ENCODE measurements at regions not wholly inside any gene's neighbourhood (a gene's known extent, or its start where the extent isn't known, plus 50 kb on each side); places are given as distances from the start of the nearest gene placed in this dataset.

DNA sequence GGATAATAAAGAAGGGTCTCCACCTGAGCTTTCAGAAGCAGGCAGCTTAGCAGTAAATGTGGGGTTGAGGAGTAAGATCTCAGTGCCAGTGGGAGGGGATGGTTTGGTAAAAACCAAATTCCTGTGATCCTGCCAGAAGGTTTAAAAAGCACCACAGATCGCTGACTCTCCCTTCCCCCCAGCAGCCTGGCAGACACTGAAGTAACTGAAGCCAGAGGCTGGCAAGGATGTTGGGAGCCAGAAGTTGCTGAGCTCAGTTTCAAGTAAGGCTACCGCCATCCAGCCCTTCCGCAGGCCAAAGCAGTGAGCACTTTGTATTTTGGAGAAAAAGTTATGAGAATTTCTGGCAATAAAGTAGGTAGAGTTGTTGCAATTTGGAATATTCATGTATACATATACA, 246.4 kb downstream of the ZNF621 start:
- 93% methylated on average over 3 of the region's 3 CpGs; no CpG with 5 or more reads in 1 of the 2 experiments for WGBS, 2 experiments (ENCODE audit: insufficient coverage in 1 of 2, insufficient read length in 1 of 2)
- H3K27ac Mint-ChIP-seq: no peak overlapping the region
- Histone ChIP-seq H3K9me3 (ENCODE audit: control insufficient read depth, low read length) (no peaks in the 10 kb centered on the region), H3K9ac (ENCODE audit: extremely low read depth, low read length, poor library complexity, severe bottlenecking) (no peak overlapping the region), H3K4me3 (ENCODE audit: low read length) (no peak overlapping the region), H3K27me3 (ENCODE audit: control insufficient read depth, insufficient read depth, low read length, poor library complexity, severe bottlenecking) (no peaks in the 10 kb centered on the region), H3K27ac (ENCODE audit: low read depth, low read length) (no peak overlapping the region), H3K36me3 (ENCODE audit: control insufficient read depth, insufficient read depth, low read length) (no peaks in the 10 kb centered on the region), H3K4me1 (ENCODE audit: control insufficient read depth, insufficient read depth, low read length) (peaks cover 5% of the 10 kb centered on the region)
- H3K36me3 Mint-ChIP-seq (ENCODE audit: low read depth): no peaks in the 10 kb centered on the region
- TF ChIP-seq, protein P1, sequence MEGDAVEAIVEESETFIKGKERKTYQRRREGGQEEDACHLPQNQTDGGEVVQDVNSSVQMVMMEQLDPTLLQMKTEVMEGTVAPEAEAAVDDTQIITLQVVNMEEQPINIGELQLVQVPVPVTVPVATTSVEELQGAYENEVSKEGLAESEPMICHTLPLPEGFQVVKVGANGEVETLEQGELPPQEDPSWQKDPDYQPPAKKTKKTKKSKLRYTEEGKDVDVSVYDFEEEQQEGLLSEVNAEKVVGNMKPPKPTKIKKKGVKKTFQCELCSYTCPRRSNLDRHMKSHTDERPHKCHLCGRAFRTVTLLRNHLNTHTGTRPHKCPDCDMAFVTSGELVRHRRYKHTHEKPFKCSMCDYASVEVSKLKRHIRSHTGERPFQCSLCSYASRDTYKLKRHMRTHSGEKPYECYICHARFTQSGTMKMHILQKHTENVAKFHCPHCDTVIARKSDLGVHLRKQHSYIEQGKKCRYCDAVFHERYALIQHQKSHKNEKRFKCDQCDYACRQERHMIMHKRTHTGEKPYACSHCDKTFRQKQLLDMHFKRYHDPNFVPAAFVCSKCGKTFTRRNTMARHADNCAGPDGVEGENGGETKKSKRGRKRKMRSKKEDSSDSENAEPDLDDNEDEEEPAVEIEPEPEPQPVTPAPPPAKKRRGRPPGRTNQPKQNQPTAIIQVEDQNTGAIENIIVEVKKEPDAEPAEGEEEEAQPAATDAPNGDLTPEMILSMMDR (conservative IDR thresholded peaks at IDR 0.05): no peak
- no peak for DNase-seq
- no peaks in the 10 kb centered on the region for H3K4me1 Mint-ChIP-seq
- H3K27me3 Mint-ChIP-seq (ENCODE audit: insufficient read depth): no peaks in the 10 kb centered on the region
- H3K9me3 Mint-ChIP-seq: no peaks in the 10 kb centered on the region
- no peak overlapping the region for H3K4me3 Mint-ChIP-seq

DNA sequence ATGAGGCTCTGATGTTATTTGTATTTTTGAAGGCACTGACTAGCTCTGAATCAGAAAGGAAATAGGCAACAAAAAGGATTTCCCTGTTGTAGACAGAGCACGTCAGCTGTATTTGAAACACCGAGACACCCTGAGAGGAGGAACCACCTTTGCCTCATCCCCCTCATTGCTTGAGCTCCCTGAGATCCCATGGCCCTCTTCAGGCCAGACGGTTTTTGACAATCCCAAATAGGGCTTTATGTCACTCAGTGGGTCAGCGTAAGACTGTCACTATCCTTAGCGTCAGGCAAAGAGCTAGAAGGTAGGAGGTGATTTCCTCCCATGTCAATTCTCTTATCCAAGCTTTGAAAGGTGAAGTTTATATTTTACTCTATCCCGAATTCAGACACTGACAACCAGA, 254.3 kb downstream of the ZNF621 start:
- H3K36me3 Mint-ChIP-seq (ENCODE audit: low read depth): no peaks in the 10 kb centered on the region
- no peak overlapping the region for H3K27ac Mint-ChIP-seq
- Histone ChIP-seq H3K27me3 (ENCODE audit: control insufficient read depth, insufficient read depth, low read length, poor library complexity, severe bottlenecking) (no peaks in the 10 kb centered on the region), H3K9ac (ENCODE audit: extremely low read depth, low read length, poor library complexity, severe bottlenecking) (no peak overlapping the region), H3K4me3 (ENCODE audit: low read length) (no peak overlapping the region), H3K4me1 (ENCODE audit: control insufficient read depth, insufficient read depth, low read length) (no peaks in the 10 kb centered on the region), H3K36me3 (ENCODE audit: control insufficient read depth, insufficient read depth, low read length) (no peaks in the 10 kb centered on the region), H3K27ac (ENCODE audit: low read depth, low read length) (no peak overlapping the region), H3K9me3 (ENCODE audit: control insufficient read depth, low read length) (no peaks in the 10 kb centered on the region)
- peak; percentile 63 for DNase-seq
- H3K4me3 Mint-ChIP-seq: no peak overlapping the region
- TF ChIP-seq, protein P1 (conservative IDR thresholded peaks at IDR 0.05): peak; percentile 56
- H3K4me1 Mint-ChIP-seq: no peaks in the 10 kb centered on the region
- H3K9me3 Mint-ChIP-seq: no peaks in the 10 kb centered on the region
- 74 to 84% methylated on average over 5 to 6 of the region's 6 CpGs for WGBS, 2 experiments (ENCODE audit: insufficient coverage in 1 of 2, insufficient read length in 1 of 2)
- H3K27me3 Mint-ChIP-seq (ENCODE audit: insufficient read depth): peaks cover 5% of the 10 kb centered on the region

DNA sequence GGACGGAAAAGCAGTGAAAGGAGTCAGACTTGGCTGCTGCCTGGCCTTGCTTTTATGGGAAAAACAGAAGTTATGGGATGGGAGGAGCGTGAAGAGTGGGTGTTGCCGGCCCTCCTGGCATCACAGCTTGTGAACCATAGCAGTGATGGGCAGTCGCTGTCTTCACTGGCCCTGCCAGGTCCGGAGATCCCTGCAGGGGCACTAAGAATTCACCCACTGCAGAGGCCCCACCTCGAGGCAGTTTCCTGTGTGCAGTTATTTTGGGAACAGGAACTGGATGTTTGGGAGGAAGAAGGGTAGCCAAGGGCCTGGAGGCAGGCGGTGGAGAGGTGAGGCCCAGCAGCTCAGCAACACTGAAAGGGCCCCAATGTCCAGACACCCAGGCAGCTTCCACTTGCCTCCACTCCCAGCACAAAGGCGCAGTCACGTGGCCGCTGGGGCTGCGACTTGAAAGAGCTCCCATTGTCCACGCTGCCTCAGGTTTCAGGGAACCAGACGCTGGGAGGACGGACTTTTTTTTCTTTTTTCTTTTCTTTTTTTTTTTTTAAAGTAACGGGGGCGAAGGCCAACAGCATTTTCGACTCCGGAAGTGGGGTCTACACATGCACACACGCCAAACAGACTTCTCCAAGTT, 255.6 kb downstream of the ZNF621 start:
- no peak overlapping the region for H3K27ac Mint-ChIP-seq
- no peaks in the 10 kb centered on the region for H3K36me3 ChIP-seq (ENCODE audit: control insufficient read depth, insufficient read depth, low read length)
- H3K36me3 Mint-ChIP-seq (ENCODE audit: low read depth): no peaks in the 10 kb centered on the region

More for the DNA sequence above, 255.6 kb downstream of the ZNF621 start:
- Histone ChIP-seq H3K9ac (ENCODE audit: extremely low read depth, low read length, poor library complexity, severe bottlenecking) (no peak overlapping the region), H3K27me3 (ENCODE audit: control insufficient read depth, insufficient read depth, low read length, poor library complexity, severe bottlenecking) (no peaks in the 10 kb centered on the region), H3K4me3 (ENCODE audit: low read length) (no peak overlapping the region), H3K4me1 (ENCODE audit: control insufficient read depth, insufficient read depth, low read length) (no peaks in the 10 kb centered on the region), H3K27ac (ENCODE audit: low read depth, low read length) (peak overlapping the region; percentile 98), H3K9me3 (ENCODE audit: control insufficient read depth, low read length) (no peaks in the 10 kb centered on the region)
- Mint-ChIP-seq H3K4me3 (no peak overlapping the region), H3K27me3 (ENCODE audit: insufficient read depth) (peaks cover 5% of the 10 kb centered on the region), H3K4me1 (no peaks in the 10 kb centered on the region), H3K9me3 (no peaks in the 10 kb centered on the region)
- TF ChIP-seq, protein P1 (conservative IDR thresholded peaks at IDR 0.05): no peak
- WGBS, 2 experiments (ENCODE audit: insufficient coverage in 1 of 2, insufficient read length in 1 of 2): 76 to 83% methylated on average over 8 to 19 of the region's 19 CpGs
- no peak for DNase-seq

All from endodermal cell (in vitro differentiated cells).